IMR-90 (cell line): ENCODE measurements at regions not wholly inside any gene's neighbourhood (a gene's known extent, or its start where the extent isn't known, plus 50 kb on each side); places are given as distances from the start of the nearest gene placed in this dataset.

Experiments used
- ATAC-seq: fragments of 200-7000 bp; cut with Tn5 transposase; 2 replicates; pipeline ENCODE4 v1.9.1; 2020; ENCODE audit warnings: low read depth, mild to moderate bottlenecking, moderate library complexity
- BruUV-seq: library from RNA; stranded (reverse); fragments of 400-500 nt; replicated peaks from 2 replicates; lab custom pipeline; 2021; lab: Mats Ljungman, UMichigan
- CTCF ChIA-PET: fragments of 300-600 bp; formaldehyde crosslinking; extraction: SDS; loops from one replicate; lab custom pipeline; 2021; ENCODE audit warnings: antibody characterized with exemption; lab: Yijun Ruan, JAX
- POLR2A ChIA-PET: fragments of 300-600 bp; sonication (Branson Sonifier 250); formaldehyde crosslinking; loops from one replicate; lab custom pipeline; 2022; ENCODE audit warnings: antibody characterized with exemption; ENCODE audit not compliant: unreplicated experiment; lab: Charles Lee
- DNase-seq: peaks from one replicate; pipeline ENCODE4 v3.0.0; 2013
- H2AFZ ChIP-seq: replicated peaks from 2 replicates; pipeline ENCODE3; 2013; ENCODE audit warnings: low read length, mild to moderate bottlenecking; ENCODE audit not compliant: poor library complexity
- H2AK5ac ChIP-seq: 2 replicates; pipeline ENCODE4 v1.6.1; 2013; ENCODE audit warnings: low read depth, low read length, inconsistent platforms
- H2AK9ac ChIP-seq: replicated peaks from 2 replicates; pipeline ENCODE3; 2013; ENCODE audit warnings: mild to moderate bottlenecking, low read depth, low read length, moderate library complexity; ENCODE audit not compliant: poor library complexity
- H2BK120ac ChIP-seq: 2 replicates; pipeline ENCODE4 v1.6.1; 2013; ENCODE audit warnings: low read depth, low read length, inconsistent platforms
- H2BK15ac ChIP-seq: 3 replicates; pipeline ENCODE4 v1.6.1; 2013; ENCODE audit warnings: low read depth, low read length, inconsistent platforms
- H2BK20ac ChIP-seq: 2 replicates; pipeline ENCODE4 v1.6.1; 2013; ENCODE audit warnings: low read depth, mild to moderate bottlenecking, inconsistent platforms, low read length, moderate library complexity
- H2BK5ac ChIP-seq: 2 replicates; pipeline ENCODE4 v1.6.1; 2013; ENCODE audit warnings: mild to moderate bottlenecking, low read depth, low read length, inconsistent platforms; ENCODE audit not compliant: poor library complexity, severe bottlenecking
- H3K14ac ChIP-seq: replicated peaks from 2 replicates; pipeline ENCODE4 v1.6.1; 2013; ENCODE audit warnings: low read depth, low read length, inconsistent platforms
- H3K18ac ChIP-seq: 2 replicates; pipeline ENCODE4 v1.6.1; 2013; ENCODE audit warnings: low read depth, low read length, control low read depth
- H3K23ac ChIP-seq: 2 replicates; pipeline ENCODE4 v1.6.1; 2013; ENCODE audit warnings: low read depth, low read length, inconsistent platforms
- H3K27ac ChIP-seq: 2 replicates; pipeline ENCODE4 v1.5.1; 2013; ENCODE audit warnings: mild to moderate bottlenecking, control low read depth, low read length; ENCODE audit not compliant: insufficient read depth
- H3K27me3 ChIP-seq: 2 replicates; pipeline ENCODE4 v1.6.1; 2013; ENCODE audit warnings: low read length; ENCODE audit not compliant: control insufficient read depth, insufficient read depth
- H3K36me3 ChIP-seq: 2 replicates; pipeline ENCODE4 v1.6.1; 2013; ENCODE audit warnings: low read length, mixed read lengths; ENCODE audit not compliant: control insufficient read depth, insufficient read depth
- H3K4ac ChIP-seq: 2 replicates; pipeline ENCODE4 v1.6.1; 2013; ENCODE audit warnings: low read depth, low read length, inconsistent platforms
- H3K4me1 ChIP-seq: 2 replicates; pipeline ENCODE4 v1.6.1; 2013; ENCODE audit warnings: low read length, mixed read lengths; ENCODE audit not compliant: control insufficient read depth, insufficient read depth
- H3K4me2 ChIP-seq: 2 replicates; pipeline ENCODE4 v1.6.1; 2013; ENCODE audit warnings: low read depth, mild to moderate bottlenecking, control low read depth, low read length, moderate library complexity
- H3K4me3 ChIP-seq: 2 replicates; pipeline ENCODE4 v1.5.1; 2013; ENCODE audit warnings: low read depth, mild to moderate bottlenecking, control low read depth, low read length, moderate library complexity; ENCODE audit not compliant: insufficient read depth
- H3K56ac ChIP-seq: 2 replicates; pipeline ENCODE4 v1.6.1; 2013; ENCODE audit warnings: low read length, inconsistent platforms; ENCODE audit not compliant: insufficient read depth; ENCODE audit errors: extremely low read depth
- H3K79me1 ChIP-seq, 2 experiments: 2 replicates each; pipeline ENCODE4 v1.6.1; 2013; ENCODE audit warnings: low read length in 2 of 2, inconsistent platforms in 1 of 2, low read depth in 1 of 2
- H3K9ac ChIP-seq: 2 replicates; pipeline ENCODE4 v1.6.1; 2013; ENCODE audit warnings: low read depth, low read length, control low read depth
- H3K9me1 ChIP-seq: 2 replicates; pipeline ENCODE4 v1.6.1; 2013; ENCODE audit warnings: low read length, inconsistent platforms; ENCODE audit not compliant: insufficient read depth
- H3K9me3 ChIP-seq: 2 replicates; pipeline ENCODE4 v1.6.1; 2013; ENCODE audit warnings: low read length; ENCODE audit not compliant: control insufficient read depth, insufficient read depth
- H4K20me1 ChIP-seq: 2 replicates; pipeline ENCODE4 v1.6.1; 2013; ENCODE audit warnings: low read length, inconsistent platforms; ENCODE audit not compliant: insufficient read depth
- H4K5ac ChIP-seq: 2 replicates; pipeline ENCODE4 v1.6.1; 2013; ENCODE audit warnings: mild to moderate bottlenecking, low read depth, low read length, control low read depth
- H4K8ac ChIP-seq, 2 experiments: 2 replicates each; pipeline ENCODE4 v1.6.1; 2013; ENCODE audit warnings: low read depth in 2 of 2, low read length in 2 of 2, control low read depth in 1 of 2, inconsistent platforms in 1 of 2
- H4K91ac ChIP-seq: 2 replicates; pipeline ENCODE4 v1.6.1; 2013; ENCODE audit warnings: low read depth, low read length, inconsistent platforms; ENCODE audit not compliant: insufficient read depth
- CHD1 ChIP-seq: IDR thresholded peaks from 2 replicates; pipeline ENCODE4 v1.6.1; 2012; ENCODE audit warnings: low read depth, low read length, improper control_type of control experiment
- FOS ChIP-seq: fragments of 150-350 bp; IDR thresholded peaks from 2 replicates; pipeline ENCODE4 v1.6.1; 2016; ENCODE audit warnings: low read depth, low read length
- MAFK ChIP-seq: IDR thresholded peaks from 2 replicates; pipeline ENCODE4 v1.6.1; 2012; ENCODE audit warnings: low read depth, low read length, improper control_type of control experiment
- MAZ ChIP-seq: IDR thresholded peaks from 2 replicates; pipeline ENCODE4 v1.6.1; 2012; ENCODE audit warnings: low read depth, mild to moderate bottlenecking, low read length, improper control_type of control experiment, moderate library complexity, borderline replicate concordance
- RAD21 ChIP-seq: IDR thresholded peaks from 2 replicates; pipeline ENCODE4 v1.6.1; 2012; ENCODE audit warnings: low read length, improper control_type of control experiment
- RCOR1 ChIP-seq: IDR thresholded peaks from 2 replicates; pipeline ENCODE4 v1.6.1; 2012; ENCODE audit warnings: mild to moderate bottlenecking, low read length, improper control_type of control experiment; ENCODE audit not compliant: insufficient replicate concordance
- RFX5 ChIP-seq: IDR thresholded peaks from 2 replicates; pipeline ENCODE4 v1.8.0; 2012; ENCODE audit warnings: low read depth, mild to moderate bottlenecking, low read length, moderate library complexity
- WGBS, 2 experiments: methylation state at CpG; one replicate each; pipeline versions ENCODE4 v1.1.5 to v1.1.7; 2013; ENCODE audit warnings: missing lambda C conversion rate in 2 of 2; ENCODE audit not compliant: insufficient read length in 1 of 2; ENCODE audit errors: extremely low coverage in 2 of 2; 5-methylcytosine and 5-hydroxymethylcytosine counted together
- dilution Hi-C: fragments of 300-500 bp; cut with HindIII; formaldehyde crosslinking; loops from one replicate; pipeline ENCODE4 v1.14.3; 2018; ENCODE audit warnings: low sequenced_read_pairs; ENCODE audit not compliant: unreplicated experiment
- in situ Hi-C: fragments of 300-500 bp; cut with MboI; formaldehyde crosslinking; loops from 3 replicates; pipeline ENCODE4 v1.14.3; 2019; ENCODE audit warnings: low sequenced_read_pairs, inconsistent platforms, mixed read lengths
- intact Hi-C: fragments of 100-400 bp; cut with micrococcal nuclease; formaldehyde crosslinking; loops from 2 replicates; pipeline ENCODE4 v1.10.0; 2022
- TF ChIP-seq, protein P1 (sequence below): fragments of 150-350 bp; IDR thresholded peaks from 2 replicates; pipeline ENCODE4 v1.6.1; 2016; ENCODE audit warnings: low read depth, mild to moderate bottlenecking, low read length, moderate library complexity, borderline replicate concordance
- TF ChIP-seq, protein P2 (sequence below): fragments of 150-350 bp; IDR thresholded peaks from 2 replicates; pipeline ENCODE4 v1.6.1; 2017; ENCODE audit warnings: mild to moderate bottlenecking, antibody characterized with exemption, low read length, low read depth

DNA sequence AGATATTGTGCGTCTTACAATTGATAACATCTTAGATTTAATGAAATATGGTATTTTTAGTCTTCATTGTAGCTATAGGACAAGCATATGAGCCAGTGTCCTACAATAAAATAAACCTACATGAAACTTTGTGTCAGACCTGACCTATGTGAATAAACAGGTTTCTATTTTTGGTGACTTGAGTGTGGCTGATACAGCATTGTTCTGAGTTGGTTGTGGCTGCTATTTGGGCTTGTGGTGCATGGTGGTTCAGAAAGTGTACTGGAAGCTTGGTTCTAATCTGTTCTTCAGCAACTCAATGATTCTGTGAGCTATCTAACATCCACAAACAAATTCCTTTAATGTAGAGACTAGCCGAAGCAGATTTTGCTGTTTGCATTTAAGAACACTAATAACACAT lies 64.9 kb upstream of the MAP2 start:
- Histone ChIP-seq H3K9me1 (no peaks in the 10 kb centered on the region), H3K23ac (no peak overlapping the region), H3K36me3 (no peaks in the 10 kb centered on the region), H3K4me1 (no peaks in the 10 kb centered on the region), H2BK15ac (no peak overlapping the region), H2BK20ac (no peak overlapping the region), H2AFZ (no peak overlapping the region), H3K27me3 (no peaks in the 10 kb centered on the region), H3K4me2 (no peak overlapping the region), H2BK5ac (no peak overlapping the region), H3K9ac (no peak overlapping the region), H3K14ac (no peak overlapping the region), H3K4me3 (no peak overlapping the region), H3K79me1 (no peaks in the 10 kb centered on the region), H2AK5ac (no peak overlapping the region), H3K18ac (no peak overlapping the region), H2AK9ac (no peak overlapping the region), H4K8ac (no peak overlapping the region), H3K4ac (no peak overlapping the region), H2BK120ac (no peak overlapping the region), H4K5ac (no peak overlapping the region), H4K20me1 (no peaks in the 10 kb centered on the region), H3K9me3 (no peaks in the 10 kb centered on the region), H3K27ac (no peak overlapping the region), H3K56ac (no peak overlapping the region), H4K91ac (no peak overlapping the region)
- no peak for ATAC-seq
- in situ Hi-C loops, result no loop called here
- no TSS peak for BruUV-seq
- no CpG with 5 or more reads among the region's 2 CpGs for WGBS, 2 experiments
- dilution Hi-C loops, result no loop called here
- ChIA-PET POLR2A (no interaction called here), CTCF (no interaction called here)
- intact Hi-C loops, result no loop called here
- no peak for DNase-seq
- no peak for TF ChIP-seq FOS
- TF ChIP-seq, protein P1, sequence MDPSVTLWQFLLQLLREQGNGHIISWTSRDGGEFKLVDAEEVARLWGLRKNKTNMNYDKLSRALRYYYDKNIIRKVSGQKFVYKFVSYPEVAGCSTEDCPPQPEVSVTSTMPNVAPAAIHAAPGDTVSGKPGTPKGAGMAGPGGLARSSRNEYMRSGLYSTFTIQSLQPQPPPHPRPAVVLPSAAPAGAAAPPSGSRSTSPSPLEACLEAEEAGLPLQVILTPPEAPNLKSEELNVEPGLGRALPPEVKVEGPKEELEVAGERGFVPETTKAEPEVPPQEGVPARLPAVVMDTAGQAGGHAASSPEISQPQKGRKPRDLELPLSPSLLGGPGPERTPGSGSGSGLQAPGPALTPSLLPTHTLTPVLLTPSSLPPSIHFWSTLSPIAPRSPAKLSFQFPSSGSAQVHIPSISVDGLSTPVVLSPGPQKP, result no peak
- TF ChIP-seq, protein P2, sequence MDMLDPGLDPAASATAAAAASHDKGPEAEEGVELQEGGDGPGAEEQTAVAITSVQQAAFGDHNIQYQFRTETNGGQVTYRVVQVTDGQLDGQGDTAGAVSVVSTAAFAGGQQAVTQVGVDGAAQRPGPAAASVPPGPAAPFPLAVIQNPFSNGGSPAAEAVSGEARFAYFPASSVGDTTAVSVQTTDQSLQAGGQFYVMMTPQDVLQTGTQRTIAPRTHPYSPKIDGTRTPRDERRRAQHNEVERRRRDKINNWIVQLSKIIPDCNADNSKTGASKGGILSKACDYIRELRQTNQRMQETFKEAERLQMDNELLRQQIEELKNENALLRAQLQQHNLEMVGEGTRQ, result no peak
- TF ChIP-seq MAFK, result no peak
- TF ChIP-seq RCOR1, result no peak
- TF ChIP-seq RAD21, result no peak
- TF ChIP-seq RFX5, result no peak
- no peak for TF ChIP-seq MAZ
- no peak for TF ChIP-seq CHD1
